Smooth muscle cell (in vitro differentiated cells): ENCODE measurements at regions not wholly inside any gene's neighbourhood (a gene's known extent, or its start where the extent isn't known, plus 50 kb on each side); places are given as distances from the start of the nearest gene placed in this dataset.

Experiments used
- DNase-seq: peaks from one replicate; lab custom pipeline; 2025; ENCODE audit not compliant: unreplicated experiment; lab: John Stamatoyannopoulos, UW
- H2AFZ ChIP-seq: fragments of 200-600 bp; sonication (generic); 2 replicates; pipeline ENCODE4 v1.6.0; 2016; ENCODE audit warnings: antibody characterized with exemption, low read depth, mild to moderate bottlenecking
- H3F3A ChIP-seq: fragments of 200-600 bp; sonication (generic); 2 replicates; pipeline ENCODE4 v1.6.0; 2017; ENCODE audit warnings: antibody characterized with exemption, low read depth
- H3K27ac ChIP-seq: fragments of 200-600 bp; sonication (generic); 2 replicates; pipeline ENCODE4 v1.5.1; 2016; ENCODE audit warnings: low read depth, mild to moderate bottlenecking
- H3K27me3 ChIP-seq: fragments of 200-600 bp; sonication (generic); 2 replicates; pipeline ENCODE4 v1.6.1; 2016; ENCODE audit warnings: low read depth, mild to moderate bottlenecking
- H3K36me3 ChIP-seq: fragments of 200-600 bp; sonication (generic); 2 replicates; pipeline ENCODE4 v1.5.1; 2016; ENCODE audit warnings: low read depth
- H3K4me1 ChIP-seq: fragments of 200-600 bp; sonication (generic); 2 replicates; pipeline ENCODE4 v1.5.1; 2016; ENCODE audit warnings: low read depth
- H3K4me2 ChIP-seq: fragments of 200-600 bp; sonication (generic); 2 replicates; pipeline ENCODE4 v1.6.0; 2016; ENCODE audit warnings: mild to moderate bottlenecking
- H3K4me3 ChIP-seq: fragments of 200-600 bp; sonication (generic); 2 replicates; pipeline ENCODE4 v1.5.1; 2016; ENCODE audit warnings: mild to moderate bottlenecking
- H3K79me2 ChIP-seq: fragments of 200-600 bp; sonication (generic); 2 replicates; pipeline ENCODE4 v1.6.0; 2016; ENCODE audit warnings: low read depth, mild to moderate bottlenecking
- H3K9ac ChIP-seq: fragments of 200-600 bp; sonication (generic); 2 replicates; pipeline ENCODE4 v1.6.0; 2016; ENCODE audit warnings: low read depth
- H3K9me3 ChIP-seq: fragments of 200-600 bp; sonication (generic); replicated peaks from 2 replicates; pipeline ENCODE4 v1.5.1; 2016; ENCODE audit warnings: low read depth
- H4K20me1 ChIP-seq: fragments of 200-600 bp; sonication (generic); 2 replicates; pipeline ENCODE4 v1.6.0; 2016; ENCODE audit warnings: low read depth
- WGBS: methylation state at CpG from one replicate; pipeline ENCODE4 v1.1.7; 2016; ENCODE audit warnings: low lambda C conversion rate; 5-methylcytosine and 5-hydroxymethylcytosine counted together
- TF ChIP-seq, protein P1 (sequence below): fragments of 200-600 bp; sonication (generic); IDR thresholded peaks from 2 replicates; pipeline ENCODE4 v1.5.1; 2017; ENCODE audit warnings: borderline replicate concordance, mild to moderate bottlenecking, antibody characterized with exemption; ENCODE audit not compliant: insufficient read depth, poor library complexity, severe bottlenecking

DNA sequence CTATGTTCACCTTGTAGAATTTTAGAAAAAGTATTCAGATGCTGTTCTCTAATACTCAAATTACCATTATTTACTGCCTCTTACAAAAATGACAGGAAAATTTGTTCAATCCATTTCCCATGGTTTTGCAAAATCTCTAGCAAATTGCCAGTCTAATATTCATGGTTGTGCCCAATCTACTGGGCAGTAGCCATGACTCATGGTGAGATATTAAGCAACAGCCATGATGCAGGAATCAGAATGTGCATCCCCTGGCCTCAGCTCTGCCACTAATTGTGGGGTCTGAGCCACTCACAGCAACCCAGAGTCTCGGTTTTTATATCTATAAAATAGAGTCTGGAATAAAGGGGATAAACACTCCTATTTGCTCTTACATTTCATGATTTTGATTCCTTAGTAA lies 353.6 kb downstream of the DEPDC1B start:
- DNase-seq = no peak
- H3F3A ChIP-seq = no peaks in the 10 kb centered on the region

DNA sequence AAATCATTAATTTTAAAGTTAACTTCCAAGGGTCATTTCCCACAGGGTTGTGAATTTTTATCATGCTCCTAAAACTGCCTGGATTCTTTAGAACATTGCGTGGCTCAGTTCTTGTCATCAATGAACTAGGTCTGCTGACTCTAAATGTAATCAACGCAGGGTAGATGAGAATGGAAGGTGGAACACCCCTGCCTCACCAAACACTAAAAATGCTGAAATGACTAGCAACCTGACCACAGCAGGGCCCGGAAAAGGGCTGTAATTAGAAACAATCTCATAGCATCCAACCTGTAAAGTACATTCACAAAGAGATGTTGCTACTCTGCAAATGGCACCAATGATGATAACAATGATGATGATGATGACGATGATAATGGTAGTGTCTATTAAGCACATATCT lies 356.9 kb downstream of the DEPDC1B start:
- no peaks in the 10 kb centered on the region for H3K4me1 ChIP-seq
- TF ChIP-seq, protein P1, sequence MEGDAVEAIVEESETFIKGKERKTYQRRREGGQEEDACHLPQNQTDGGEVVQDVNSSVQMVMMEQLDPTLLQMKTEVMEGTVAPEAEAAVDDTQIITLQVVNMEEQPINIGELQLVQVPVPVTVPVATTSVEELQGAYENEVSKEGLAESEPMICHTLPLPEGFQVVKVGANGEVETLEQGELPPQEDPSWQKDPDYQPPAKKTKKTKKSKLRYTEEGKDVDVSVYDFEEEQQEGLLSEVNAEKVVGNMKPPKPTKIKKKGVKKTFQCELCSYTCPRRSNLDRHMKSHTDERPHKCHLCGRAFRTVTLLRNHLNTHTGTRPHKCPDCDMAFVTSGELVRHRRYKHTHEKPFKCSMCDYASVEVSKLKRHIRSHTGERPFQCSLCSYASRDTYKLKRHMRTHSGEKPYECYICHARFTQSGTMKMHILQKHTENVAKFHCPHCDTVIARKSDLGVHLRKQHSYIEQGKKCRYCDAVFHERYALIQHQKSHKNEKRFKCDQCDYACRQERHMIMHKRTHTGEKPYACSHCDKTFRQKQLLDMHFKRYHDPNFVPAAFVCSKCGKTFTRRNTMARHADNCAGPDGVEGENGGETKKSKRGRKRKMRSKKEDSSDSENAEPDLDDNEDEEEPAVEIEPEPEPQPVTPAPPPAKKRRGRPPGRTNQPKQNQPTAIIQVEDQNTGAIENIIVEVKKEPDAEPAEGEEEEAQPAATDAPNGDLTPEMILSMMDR = no peak
- H3K79me2 ChIP-seq = no peaks in the 10 kb centered on the region
- H3K27ac ChIP-seq = no peak overlapping the region
- no peaks in the 10 kb centered on the region for H3K27me3 ChIP-seq
- H3K9ac ChIP-seq = no peak overlapping the region
- H3K4me2 ChIP-seq = no peak overlapping the region
- no peaks in the 10 kb centered on the region for H4K20me1 ChIP-seq
- H3F3A ChIP-seq = no peaks in the 10 kb centered on the region
- H3K4me3 ChIP-seq = no peak overlapping the region
- H3K9me3 ChIP-seq = no peaks in the 10 kb centered on the region
- no peak for DNase-seq
- H3K36me3 ChIP-seq = no peaks in the 10 kb centered on the region
- 94% methylated on average over 4 of the region's 4 CpGs for WGBS
- no peak overlapping the region for H2AFZ ChIP-seq

More for the DNA sequence above, 353.6 kb downstream of the DEPDC1B start:
- 67% methylated on average over 1 of the region's 1 CpG for WGBS
- no peak overlapping the region for H2AFZ ChIP-seq
- H3K4me1 ChIP-seq = no peaks in the 10 kb centered on the region
- TF ChIP-seq, protein P1 = no peak
- H3K27ac ChIP-seq = no peak overlapping the region
- H4K20me1 ChIP-seq = no peaks in the 10 kb centered on the region
- H3K27me3 ChIP-seq = no peaks in the 10 kb centered on the region
- no peaks in the 10 kb centered on the region for H3K36me3 ChIP-seq
- H3K4me2 ChIP-seq = no peak overlapping the region
- no peak overlapping the region for H3K4me3 ChIP-seq
- no peaks in the 10 kb centered on the region for H3K79me2 ChIP-seq
- H3K9ac ChIP-seq = no peak overlapping the region
- no peaks in the 10 kb centered on the region for H3K9me3 ChIP-seq

DNA sequence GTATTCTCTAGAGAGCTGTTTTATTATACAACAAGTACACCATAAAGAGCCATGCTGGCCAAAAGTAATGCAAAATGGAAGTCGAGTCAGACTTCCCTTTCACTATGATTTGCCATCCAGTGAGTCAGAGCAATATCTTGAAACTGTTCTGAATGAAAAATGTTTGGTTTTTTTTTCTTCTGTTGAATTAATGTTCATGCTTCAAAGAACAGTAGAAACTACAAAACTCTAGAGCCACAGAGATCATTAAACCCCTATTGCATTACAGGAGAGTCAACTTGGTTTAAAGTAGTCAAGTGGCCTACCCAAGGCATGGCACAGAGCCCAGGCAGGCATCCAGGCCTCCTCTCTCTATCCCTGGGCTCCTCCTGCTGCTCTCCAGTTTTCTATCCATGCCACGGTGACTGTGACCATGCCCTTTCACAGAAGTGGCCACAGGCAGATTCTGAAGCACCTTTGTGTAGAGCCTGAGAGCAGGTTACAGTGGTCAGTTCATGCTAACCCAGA lies 358.9 kb downstream of the DEPDC1B start:
- no peak overlapping the region for H3K27ac ChIP-seq
- H3K79me2 ChIP-seq = no peaks in the 10 kb centered on the region
- H3K9ac ChIP-seq = no peak overlapping the region
- H3F3A ChIP-seq = no peaks in the 10 kb centered on the region
- WGBS = 89% methylated on average over 2 of the region's 2 CpGs
- H2AFZ ChIP-seq = no peak overlapping the region
- H3K4me2 ChIP-seq = no peak overlapping the region
- H4K20me1 ChIP-seq = no peaks in the 10 kb centered on the region
- H3K9me3 ChIP-seq = no peaks in the 10 kb centered on the region
- H3K4me1 ChIP-seq = no peaks in the 10 kb centered on the region
- TF ChIP-seq, protein P1 = no peak
- no peak overlapping the region for H3K4me3 ChIP-seq
- no peak for DNase-seq
- no peaks in the 10 kb centered on the region for H3K36me3 ChIP-seq
- no peaks in the 10 kb centered on the region for H3K27me3 ChIP-seq

DNA sequence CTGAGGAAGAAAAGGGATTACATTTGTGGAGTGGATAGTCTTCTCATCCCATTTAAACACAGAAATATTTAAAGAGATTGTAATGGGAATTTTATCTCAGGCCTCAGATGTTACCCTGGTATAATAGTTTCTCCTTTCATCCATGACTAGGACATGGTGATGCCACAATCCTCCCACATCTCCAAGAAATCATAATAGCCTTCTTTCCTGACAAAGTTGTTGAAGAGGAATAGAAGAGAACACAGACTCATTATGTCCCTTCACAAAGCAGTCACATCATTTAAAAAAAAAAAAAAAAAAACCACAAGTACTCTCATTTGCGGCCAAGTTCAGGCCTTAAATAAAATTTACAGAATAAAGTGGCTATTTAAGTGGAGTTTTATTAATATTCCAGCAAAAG lies 359.6 kb downstream of the DEPDC1B start:
- no peak overlapping the region for H3K4me3 ChIP-seq
- no peaks in the 10 kb centered on the region for H3K36me3 ChIP-seq
- H3K27ac ChIP-seq = no peak overlapping the region
- H3F3A ChIP-seq = no peaks in the 10 kb centered on the region
- H3K4me2 ChIP-seq = no peak overlapping the region
- H3K4me1 ChIP-seq = no peaks in the 10 kb centered on the region
- TF ChIP-seq, protein P1 = no peak
- no peak overlapping the region for H3K9ac ChIP-seq
- no peaks in the 10 kb centered on the region for H3K9me3 ChIP-seq
- H4K20me1 ChIP-seq = no peaks in the 10 kb centered on the region
- no peak for DNase-seq
- WGBS = 92% methylated on average over 1 of the region's 1 CpG
- H3K79me2 ChIP-seq = no peaks in the 10 kb centered on the region
- no peaks in the 10 kb centered on the region for H3K27me3 ChIP-seq
- H2AFZ ChIP-seq = no peak overlapping the region
